ENCODE measurements at regions not wholly inside any gene's neighbourhood (a gene's known extent, or its start where the extent isn't known, plus 50 kb on each side); places are given as distances from the start of the nearest gene placed in this dataset.

DNA sequence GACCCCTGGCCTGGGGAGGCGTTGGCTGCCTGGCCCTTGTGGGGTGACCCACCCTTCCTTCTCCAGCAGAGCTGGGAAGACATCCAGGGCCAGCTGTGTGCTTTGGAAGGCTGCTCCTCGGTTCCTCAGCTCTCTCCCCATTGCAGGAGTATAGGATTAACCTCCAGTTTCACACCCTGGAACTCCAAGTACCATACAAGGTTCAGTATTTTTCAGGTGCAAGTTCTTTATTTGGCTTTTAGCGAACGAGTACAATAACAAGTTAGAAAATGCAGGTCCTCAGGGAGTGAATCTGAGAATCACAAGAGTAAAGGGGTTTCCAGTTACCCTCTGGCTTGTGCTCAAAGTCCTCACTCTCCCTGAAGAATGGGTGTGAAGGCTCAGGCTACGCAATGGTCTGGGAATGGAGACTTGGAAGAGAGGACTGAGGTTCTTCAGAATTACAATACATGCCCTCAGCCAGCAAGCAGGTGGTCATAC, 101.2 kb downstream of the APOB start:
- TF ChIP-seq, protein P1, sequence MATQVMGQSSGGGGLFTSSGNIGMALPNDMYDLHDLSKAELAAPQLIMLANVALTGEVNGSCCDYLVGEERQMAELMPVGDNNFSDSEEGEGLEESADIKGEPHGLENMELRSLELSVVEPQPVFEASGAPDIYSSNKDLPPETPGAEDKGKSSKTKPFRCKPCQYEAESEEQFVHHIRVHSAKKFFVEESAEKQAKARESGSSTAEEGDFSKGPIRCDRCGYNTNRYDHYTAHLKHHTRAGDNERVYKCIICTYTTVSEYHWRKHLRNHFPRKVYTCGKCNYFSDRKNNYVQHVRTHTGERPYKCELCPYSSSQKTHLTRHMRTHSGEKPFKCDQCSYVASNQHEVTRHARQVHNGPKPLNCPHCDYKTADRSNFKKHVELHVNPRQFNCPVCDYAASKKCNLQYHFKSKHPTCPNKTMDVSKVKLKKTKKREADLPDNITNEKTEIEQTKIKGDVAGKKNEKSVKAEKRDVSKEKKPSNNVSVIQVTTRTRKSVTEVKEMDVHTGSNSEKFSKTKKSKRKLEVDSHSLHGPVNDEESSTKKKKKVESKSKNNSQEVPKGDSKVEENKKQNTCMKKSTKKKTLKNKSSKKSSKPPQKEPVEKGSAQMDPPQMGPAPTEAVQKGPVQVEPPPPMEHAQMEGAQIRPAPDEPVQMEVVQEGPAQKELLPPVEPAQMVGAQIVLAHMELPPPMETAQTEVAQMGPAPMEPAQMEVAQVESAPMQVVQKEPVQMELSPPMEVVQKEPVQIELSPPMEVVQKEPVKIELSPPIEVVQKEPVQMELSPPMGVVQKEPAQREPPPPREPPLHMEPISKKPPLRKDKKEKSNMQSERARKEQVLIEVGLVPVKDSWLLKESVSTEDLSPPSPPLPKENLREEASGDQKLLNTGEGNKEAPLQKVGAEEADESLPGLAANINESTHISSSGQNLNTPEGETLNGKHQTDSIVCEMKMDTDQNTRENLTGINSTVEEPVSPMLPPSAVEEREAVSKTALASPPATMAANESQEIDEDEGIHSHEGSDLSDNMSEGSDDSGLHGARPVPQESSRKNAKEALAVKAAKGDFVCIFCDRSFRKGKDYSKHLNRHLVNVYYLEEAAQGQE (IDR thresholded peaks at IDR 0.05; ENCODE audit: low read depth), result no peak
- TF ChIP-seq EP300 (IDR thresholded peaks at IDR 0.05; ENCODE audit: borderline replicate concordance), result no peak
- no peak for TF ChIP-seq TCF12 (IDR thresholded peaks at IDR 0.05; ENCODE audit: low read depth)
- TF ChIP-seq YY1 (IDR thresholded peaks at IDR 0.05; ENCODE audit: low read depth), result no peak
- no peak for TF ChIP-seq RAD21 (IDR thresholded peaks at IDR 0.05; ENCODE audit: low read depth)
- TF ChIP-seq CEBPB (IDR thresholded peaks at IDR 0.05), result no peak
- TF ChIP-seq CREB1 (IDR thresholded peaks at IDR 0.05; ENCODE audit: low read depth), result no peak
- no peak for TF ChIP-seq TEAD4 (IDR thresholded peaks at IDR 0.05)
- no peak for TF ChIP-seq TAF1 (IDR thresholded peaks at IDR 0.05; ENCODE audit: low read depth)
- TF ChIP-seq EGR1 (IDR thresholded peaks at IDR 0.05), result no peak
- TF ChIP-seq, protein P2, sequence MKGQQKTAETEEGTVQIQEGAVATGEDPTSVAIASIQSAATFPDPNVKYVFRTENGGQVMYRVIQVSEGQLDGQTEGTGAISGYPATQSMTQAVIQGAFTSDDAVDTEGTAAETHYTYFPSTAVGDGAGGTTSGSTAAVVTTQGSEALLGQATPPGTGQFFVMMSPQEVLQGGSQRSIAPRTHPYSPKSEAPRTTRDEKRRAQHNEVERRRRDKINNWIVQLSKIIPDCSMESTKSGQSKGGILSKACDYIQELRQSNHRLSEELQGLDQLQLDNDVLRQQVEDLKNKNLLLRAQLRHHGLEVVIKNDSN (IDR thresholded peaks at IDR 0.05), result no peak
- TF ChIP-seq FOXM1 (IDR thresholded peaks at IDR 0.05; ENCODE audit: borderline replicate concordance, low read depth), result no peak
- TF ChIP-seq, protein P3, sequence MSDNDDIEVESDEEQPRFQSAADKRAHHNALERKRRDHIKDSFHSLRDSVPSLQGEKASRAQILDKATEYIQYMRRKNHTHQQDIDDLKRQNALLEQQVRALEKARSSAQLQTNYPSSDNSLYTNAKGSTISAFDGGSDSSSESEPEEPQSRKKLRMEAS (IDR thresholded peaks at IDR 0.05), result no peak
- no peak for TF ChIP-seq NFIC (IDR thresholded peaks at IDR 0.05)
